Activated naive CD8-positive, alpha-beta T cell treated with anti-CD3 and anti-CD28 coated beads, Interleukin-2, amount 10 ng/mL, durations not matched to agents 7 days and 5 days (primary cell): ENCODE measurements at regions not wholly inside any gene's neighbourhood (a gene's known extent, or its start where the extent isn't known, plus 50 kb on each side); places are given as distances from the start of the nearest gene placed in this dataset.

Experiments
- ATAC-seq: fragments of 150-1000 bp; cut with Tn5 transposase; one replicate; pipeline ENCODE4 v1.10.0; 2021; ENCODE audit warnings: low read depth, moderate library complexity
- POLR2A ChIA-PET: fragments of 350-600 bp; sonication (Branson Sonifier 250); formaldehyde crosslinking; loops from one replicate; lab custom pipeline; 2021; ENCODE audit warnings: antibody characterized with exemption; lab: Charles Lee
- DNase-seq: peaks from one replicate; pipeline ENCODE4 v3.0.0; 2021
- H3K27ac Mint-ChIP-seq: one replicate; pipeline ENCODE4 v1.8.0; 2022; ENCODE audit warnings: mild to moderate bottlenecking, mixed read lengths
- H3K27me3 Mint-ChIP-seq: one replicate; pipeline ENCODE4 v1.8.0; 2022; ENCODE audit warnings: mild to moderate bottlenecking, moderate library complexity, mixed read lengths
- H3K36me3 Mint-ChIP-seq: one replicate; pipeline ENCODE4 v1.8.0; 2021; ENCODE audit warnings: mild to moderate bottlenecking, mixed read lengths
- H3K4me1 Mint-ChIP-seq: one replicate; pipeline ENCODE4 v1.8.0; 2021; ENCODE audit warnings: mixed read lengths
- H3K4me3 Mint-ChIP-seq: one replicate; pipeline ENCODE4 v1.8.0; 2022; ENCODE audit warnings: mild to moderate bottlenecking, moderate library complexity, mixed read lengths
- H3K9me3 Mint-ChIP-seq: one replicate; pipeline ENCODE4 v1.8.0; 2021; ENCODE audit warnings: mixed read lengths

GRCh38 chr6:28750926-28751458, 172.8 kb downstream of the TRIM27 start:
- DNase-seq: no peak
- peaks cover 5% of the 10 kb centered on the region for H3K9me3 Mint-ChIP-seq
- no peaks in the 10 kb centered on the region for H3K36me3 Mint-ChIP-seq
- no peaks in the 10 kb centered on the region for H3K4me1 Mint-ChIP-seq
- ATAC-seq: no peak
- no peak overlapping the region for H3K27ac Mint-ChIP-seq
- POLR2A ChIA-PET: no interaction called here
- H3K27me3 Mint-ChIP-seq: peaks cover 26% of the 10 kb centered on the region
- no peak overlapping the region for H3K4me3 Mint-ChIP-seq

GRCh38 chr6:28751514-28751913, 172.3 kb downstream of the TRIM27 start:
- POLR2A ChIA-PET: no interaction called here
- H3K4me1 Mint-ChIP-seq: no peaks in the 10 kb centered on the region
- peaks cover 5% of the 10 kb centered on the region for H3K9me3 Mint-ChIP-seq
- no peaks in the 10 kb centered on the region for H3K36me3 Mint-ChIP-seq
- ATAC-seq (no peak), DNase-seq (no peak)
- peaks cover 24% of the 10 kb centered on the region for H3K27me3 Mint-ChIP-seq
- no peak overlapping the region for H3K4me3 Mint-ChIP-seq
- no peak overlapping the region for H3K27ac Mint-ChIP-seq

- Mint-ChIP-seq H3K36me3 (no peaks in the 10 kb centered on the region), H3K27ac (no peak overlapping the region), H3K27me3 (peaks cover 21% of the 10 kb centered on the region), H3K9me3 (peaks cover 5% of the 10 kb centered on the region), H3K4me1 (no peaks in the 10 kb centered on the region), H3K4me3 (no peak overlapping the region)
- DNase-seq (no peak), ATAC-seq (no peak)
- POLR2A ChIA-PET: no interaction called here
Measured at GRCh38 chr6:28751963-28752350, 171.8 kb downstream of the TRIM27 start.

GRCh38 chr6:28757429-28758045, 166.2 kb downstream of the TRIM27 start:
- Mint-ChIP-seq H3K4me1 (no peaks in the 10 kb centered on the region), H3K9me3 (no peaks in the 10 kb centered on the region), H3K4me3 (no peak overlapping the region), H3K36me3 (no peaks in the 10 kb centered on the region), H3K27ac (no peak overlapping the region), H3K27me3 (peaks cover 9% of the 10 kb centered on the region)
- ATAC-seq (no peak), DNase-seq (no peak)
- POLR2A ChIA-PET: no interaction called here

- Mint-ChIP-seq H3K4me1 (no peaks in the 10 kb centered on the region), H3K27ac (no peak overlapping the region), H3K4me3 (no peak overlapping the region), H3K27me3 (peaks cover 9% of the 10 kb centered on the region), H3K9me3 (no peaks in the 10 kb centered on the region), H3K36me3 (no peaks in the 10 kb centered on the region)
- POLR2A ChIA-PET: no interaction called here
- ATAC-seq (no peak), DNase-seq (no peak)
Measured at GRCh38 chr6:28758046-28758817, 165.6 kb downstream of the TRIM27 start.

- no peaks in the 10 kb centered on the region for H3K36me3 Mint-ChIP-seq
- DNase-seq: no peak
- POLR2A ChIA-PET: no interaction called here
- H3K4me1 Mint-ChIP-seq: no peaks in the 10 kb centered on the region
- no peaks in the 10 kb centered on the region for H3K9me3 Mint-ChIP-seq
- H3K4me3 Mint-ChIP-seq: no peak overlapping the region
- H3K27ac Mint-ChIP-seq: no peak overlapping the region
- H3K27me3 Mint-ChIP-seq: peaks cover 10% of the 10 kb centered on the region
- ATAC-seq: no peak
Measured at GRCh38 chr6:28758818-28759235, 165.0 kb downstream of the TRIM27 start.

- POLR2A ChIA-PET: no interaction called here
- Mint-ChIP-seq H3K27me3 (peaks cover 56% of the 10 kb centered on the region), H3K36me3 (peaks cover 2% of the 10 kb centered on the region), H3K4me3 (no peak overlapping the region), H3K4me1 (no peaks in the 10 kb centered on the region), H3K9me3 (peaks cover 2% of the 10 kb centered on the region), H3K27ac (no peak overlapping the region)
- no peak for DNase-seq
- no peak for ATAC-seq
Measured at GRCh38 chr6:28764014-28764723, 159.6 kb downstream of the TRIM27 start.

- Mint-ChIP-seq H3K4me1 (no peaks in the 10 kb centered on the region), H3K9me3 (peaks cover 2% of the 10 kb centered on the region), H3K27me3 (peaks cover 63% of the 10 kb centered on the region), H3K4me3 (no peak overlapping the region), H3K36me3 (peaks cover 2% of the 10 kb centered on the region), H3K27ac (peak overlapping the region; percentile 64)
- ATAC-seq (no peak), DNase-seq (no peak)
- POLR2A ChIA-PET: no interaction called here
Measured at GRCh38 chr6:28764761-28765282, 159.0 kb downstream of the TRIM27 start.

GRCh38 chr6:28765978-28766351, 157.8 kb downstream of the TRIM27 start:
- Mint-ChIP-seq H3K27ac (no peak overlapping the region), H3K4me3 (no peak overlapping the region), H3K9me3 (peaks cover 2% of the 10 kb centered on the region), H3K27me3 (peaks cover 71% of the 10 kb centered on the region), H3K36me3 (peaks cover 2% of the 10 kb centered on the region), H3K4me1 (no peaks in the 10 kb centered on the region)
- POLR2A ChIA-PET: no interaction called here
- ATAC-seq: no peak
- DNase-seq: no peak

- Mint-ChIP-seq H3K4me1 (no peaks in the 10 kb centered on the region), H3K27ac (no peak overlapping the region), H3K9me3 (peaks cover 2% of the 10 kb centered on the region), H3K4me3 (no peak overlapping the region), H3K27me3 (peaks cover 76% of the 10 kb centered on the region), H3K36me3 (peaks cover 2% of the 10 kb centered on the region)
- no peak for ATAC-seq
- no peak for DNase-seq
- POLR2A ChIA-PET: no interaction called here
Measured at GRCh38 chr6:28766426-28766825, 157.4 kb downstream of the TRIM27 start.

GRCh38 chr6:28767133-28767532, 156.7 kb downstream of the TRIM27 start:
- ATAC-seq (no peak), DNase-seq (no peak)
- no peak overlapping the region for H3K4me3 Mint-ChIP-seq
- POLR2A ChIA-PET: no interaction called here
- peaks cover 2% of the 10 kb centered on the region for H3K36me3 Mint-ChIP-seq
- H3K27ac Mint-ChIP-seq: no peak overlapping the region
- no peaks in the 10 kb centered on the region for H3K4me1 Mint-ChIP-seq
- peaks cover 2% of the 10 kb centered on the region for H3K9me3 Mint-ChIP-seq
- H3K27me3 Mint-ChIP-seq: peaks cover 78% of the 10 kb centered on the region

GRCh38 chr6:28767691-28768090, 156.1 kb downstream of the TRIM27 start:
- Mint-ChIP-seq H3K36me3 (peaks cover 2% of the 10 kb centered on the region), H3K4me3 (no peak overlapping the region), H3K4me1 (no peaks in the 10 kb centered on the region), H3K27ac (no peak overlapping the region), H3K9me3 (peaks cover 2% of the 10 kb centered on the region), H3K27me3 (peaks cover 83% of the 10 kb centered on the region)
- POLR2A ChIA-PET: no interaction called here
- ATAC-seq: no peak
- no peak for DNase-seq

GRCh38 chr6:28768187-28768913, 155.4 kb downstream of the TRIM27 start:
- POLR2A ChIA-PET: no interaction called here
- Mint-ChIP-seq H3K36me3 (peaks cover 5% of the 10 kb centered on the region), H3K27ac (no peak overlapping the region), H3K4me3 (no peak overlapping the region), H3K27me3 (peaks cover 90% of the 10 kb centered on the region), H3K9me3 (peaks cover 5% of the 10 kb centered on the region), H3K4me1 (peaks cover 4% of the 10 kb centered on the region)
- ATAC-seq (no peak), DNase-seq (no peak)
